ENCODE measurements at regions not wholly inside any gene's neighbourhood (a gene's known extent, or its start where the extent isn't known, plus 50 kb on each side); places are given as distances from the start of the nearest gene placed in this dataset.
"Not testable (repeated sequence)": the region's sequence is repeated elsewhere in the genome, so short reads cannot be mapped to it uniquely, and the experiment has no call there.

DNA sequence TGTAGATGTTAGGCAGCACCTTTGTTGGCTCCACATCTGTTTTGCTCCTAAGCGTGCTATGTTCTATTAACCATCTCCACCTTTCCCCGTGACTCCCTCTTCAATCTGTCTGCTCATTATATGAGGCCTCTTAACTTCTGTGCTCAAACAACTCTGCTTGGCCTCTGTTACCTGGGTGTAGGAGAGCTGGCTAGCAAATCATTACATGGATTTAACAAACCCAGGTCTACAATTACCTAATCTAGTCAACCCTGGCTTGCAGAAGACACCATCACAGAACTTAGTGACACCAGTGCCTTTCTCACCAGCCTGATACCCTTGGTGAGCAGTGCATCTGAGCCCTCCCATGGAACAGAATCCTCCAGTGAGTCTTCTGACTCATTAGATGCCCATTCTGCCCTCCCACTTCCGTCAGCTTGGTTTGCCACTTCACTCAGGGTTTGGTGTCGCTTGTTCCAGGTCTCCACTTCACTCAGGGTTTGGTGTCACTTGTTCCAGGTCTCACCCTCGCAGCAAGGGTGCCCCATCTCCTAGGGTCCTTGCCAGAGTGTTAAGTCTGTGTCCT, 92.0 kb upstream of the KIF26B start:
- DNase-seq (ENCODE audit: low spot score): no peak

DNA sequence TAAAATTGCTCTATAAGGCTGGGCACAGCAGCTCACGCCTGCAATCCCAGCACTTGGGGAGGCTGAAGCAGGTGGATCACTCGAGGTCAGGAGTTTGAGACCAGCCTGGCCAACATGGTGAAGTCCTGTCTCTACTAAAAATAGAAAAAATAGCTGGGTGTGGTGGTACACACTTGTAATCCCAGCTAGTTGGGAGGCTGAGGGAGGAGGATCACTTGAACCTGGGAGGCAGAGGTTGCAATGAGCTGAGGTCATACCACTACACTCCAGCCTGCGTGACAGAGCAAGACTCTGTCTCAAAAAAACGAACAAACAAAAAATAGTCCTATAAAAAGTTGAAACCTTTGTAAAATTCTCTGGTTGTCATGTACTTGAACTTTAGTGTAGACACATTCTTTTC, 93.0 kb upstream of the KIF26B start:
- not testable (repeated sequence) for DNase-seq (ENCODE audit: low spot score)

DNA sequence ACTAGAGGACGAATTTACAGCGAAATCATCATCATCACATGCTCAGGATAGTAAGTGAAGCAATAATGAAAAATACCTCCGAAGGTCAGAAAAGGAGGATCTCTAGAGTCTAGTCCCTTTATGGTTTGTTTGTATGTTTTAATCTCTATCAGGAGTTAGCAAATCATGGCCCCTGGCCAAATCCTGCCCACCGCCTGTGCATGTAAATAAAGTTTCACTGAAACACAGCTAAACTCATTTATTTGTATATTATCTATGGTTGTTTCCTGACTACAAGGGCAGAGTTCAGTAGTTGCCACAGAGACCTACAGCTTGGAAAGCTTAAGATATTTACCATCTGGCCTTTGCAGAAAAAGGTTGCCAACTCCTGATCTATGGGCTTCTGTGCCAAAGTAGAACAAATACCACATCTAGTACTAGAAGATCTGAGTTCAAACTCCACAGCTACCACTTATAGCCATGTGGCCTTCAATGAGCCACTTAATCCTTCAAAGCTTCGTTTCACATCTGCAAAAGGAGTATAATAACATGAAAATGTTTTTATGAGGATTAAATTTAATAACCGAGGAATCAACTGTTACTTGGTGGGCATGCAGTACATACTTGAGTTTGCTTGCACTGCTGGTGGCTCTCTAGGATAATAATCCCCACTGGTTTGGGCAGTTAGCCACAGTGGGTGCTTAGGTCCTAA, 94.0 kb upstream of the KIF26B start:
- DNase-seq (ENCODE audit: low spot score): no peak

DNA sequence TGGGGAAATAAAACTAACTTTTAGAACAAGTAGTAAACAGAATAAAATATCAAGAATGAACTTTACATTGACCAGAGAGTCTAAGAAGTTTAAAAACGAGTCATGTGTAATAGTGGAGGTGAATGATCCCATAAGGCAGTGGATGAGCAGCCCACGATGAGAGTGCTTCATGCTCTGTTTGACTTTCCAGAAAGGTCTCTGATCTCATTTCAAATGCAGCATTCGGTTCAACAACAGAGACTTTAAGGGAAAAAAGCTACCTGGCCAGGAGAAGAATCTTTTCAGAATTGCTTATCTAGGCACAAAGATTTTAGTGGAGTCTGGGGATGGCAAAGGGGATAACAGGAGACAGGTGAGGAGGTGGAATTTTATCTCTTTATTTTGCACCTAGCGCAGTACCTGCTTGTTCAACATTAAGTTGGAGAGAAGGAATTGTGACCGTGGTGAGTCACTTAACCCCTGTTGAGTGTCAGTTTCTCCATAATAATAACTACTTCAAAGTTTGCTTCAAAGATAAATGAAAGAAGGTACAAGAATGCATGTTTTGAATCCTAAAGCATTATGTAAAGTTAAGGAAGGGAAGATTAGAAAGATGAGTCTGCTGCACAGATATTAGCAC, 94.9 kb upstream of the KIF26B start:
- no peak for DNase-seq (ENCODE audit: low spot score)

DNA sequence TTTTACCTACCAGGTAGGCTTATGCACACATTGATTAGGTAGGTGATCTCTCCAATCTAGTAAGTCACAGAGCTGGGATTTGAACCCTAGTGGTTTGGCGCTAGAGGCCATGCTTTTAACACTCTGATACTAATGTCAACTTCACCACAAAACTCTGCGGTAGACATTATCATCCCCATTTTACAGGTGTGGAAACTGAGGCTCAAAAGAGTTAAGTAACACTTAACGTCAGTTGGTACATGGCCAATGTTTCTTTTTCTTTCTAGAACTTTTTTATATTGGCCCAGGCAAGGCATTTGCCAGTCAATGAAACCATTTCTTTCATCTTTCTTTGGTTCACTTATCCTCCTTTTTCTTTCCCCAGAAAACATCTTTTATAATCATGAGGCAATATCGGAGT, 95.9 kb upstream of the KIF26B start:
- no peak for DNase-seq (ENCODE audit: low spot score)

DNA sequence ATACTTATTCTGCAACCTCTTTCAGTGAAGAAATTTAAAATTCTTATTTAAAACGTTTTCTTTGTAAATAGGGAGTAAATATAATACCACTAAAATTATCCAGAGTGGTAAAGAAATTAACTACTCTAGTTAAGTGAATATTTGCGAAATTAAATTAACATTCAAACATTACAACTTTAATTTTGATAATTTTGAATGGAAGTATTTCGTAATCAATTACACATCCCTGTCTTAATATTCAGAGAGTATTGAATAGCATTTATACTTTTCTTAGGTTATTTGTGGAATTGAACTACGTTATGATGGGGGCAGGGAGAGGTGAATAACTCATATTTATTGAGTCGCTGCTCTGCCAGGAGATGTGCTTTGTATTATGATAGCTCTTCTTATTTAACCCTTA, 96.3 kb upstream of the KIF26B start:
- no peak for DNase-seq (ENCODE audit: low spot score)

DNA sequence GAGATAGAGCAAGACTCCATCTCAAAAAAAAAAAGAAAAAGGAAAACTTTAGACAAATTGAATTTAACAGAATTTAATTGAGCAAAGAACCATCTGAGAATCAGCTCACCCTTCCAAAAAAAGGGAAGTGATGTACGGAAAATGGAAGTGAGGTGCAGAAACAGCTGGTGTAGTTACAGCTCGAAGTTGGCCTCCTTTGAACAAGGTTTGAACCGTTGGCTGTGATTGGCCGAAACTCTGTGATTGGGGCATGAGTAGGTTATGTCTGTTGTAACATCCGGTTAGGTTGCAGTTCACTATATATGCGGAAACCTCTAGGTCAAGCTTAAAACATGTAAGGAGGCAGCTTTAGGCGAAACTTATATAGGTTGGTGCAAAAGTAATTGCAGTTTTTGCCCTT, 97.9 kb upstream of the KIF26B start:
- no peak for DNase-seq (ENCODE audit: low spot score)

DNA sequence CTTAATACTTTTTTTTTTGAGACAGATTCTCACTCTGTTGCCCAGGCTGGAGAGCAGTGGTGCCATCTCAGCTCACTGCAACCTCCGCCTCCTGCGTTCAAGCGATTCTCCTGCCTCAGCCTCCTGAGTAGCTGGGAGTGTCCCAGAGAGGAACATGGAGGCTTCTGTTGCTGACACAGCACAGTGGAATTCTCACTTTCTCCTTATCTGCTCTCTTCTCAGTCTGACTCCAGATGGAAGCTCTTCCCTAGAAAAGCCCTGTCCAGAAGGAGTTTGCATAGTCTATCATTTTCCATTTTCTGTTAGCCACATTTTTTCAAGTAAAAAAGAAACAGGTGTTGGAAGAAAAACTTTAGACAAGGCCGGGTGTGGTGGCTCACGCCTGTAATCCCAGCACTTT, 98.5 kb upstream of the KIF26B start:
- DNase-seq (ENCODE audit: low spot score): not testable (repeated sequence)

DNA sequence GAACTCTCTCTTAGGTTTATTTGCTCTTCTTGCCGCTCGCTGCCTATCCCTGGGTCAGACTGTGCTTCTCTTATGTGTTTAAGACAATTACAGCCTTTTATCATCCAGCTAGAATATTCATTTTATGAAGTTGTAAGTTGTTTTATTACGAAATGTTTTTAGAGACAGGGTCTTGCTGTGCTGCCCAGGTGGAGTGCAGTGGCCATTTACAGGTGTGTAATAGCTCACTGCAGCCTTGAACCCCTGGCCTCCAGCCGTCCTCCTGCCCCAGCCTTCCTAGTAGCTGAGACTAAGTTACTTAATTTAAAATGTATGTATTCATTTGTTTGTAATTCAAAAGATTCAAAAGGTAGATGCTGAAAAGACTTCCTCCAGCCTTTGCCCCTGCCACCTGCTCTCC, 99.0 kb upstream of the KIF26B start:
- no peak for DNase-seq (ENCODE audit: low spot score)

DNA sequence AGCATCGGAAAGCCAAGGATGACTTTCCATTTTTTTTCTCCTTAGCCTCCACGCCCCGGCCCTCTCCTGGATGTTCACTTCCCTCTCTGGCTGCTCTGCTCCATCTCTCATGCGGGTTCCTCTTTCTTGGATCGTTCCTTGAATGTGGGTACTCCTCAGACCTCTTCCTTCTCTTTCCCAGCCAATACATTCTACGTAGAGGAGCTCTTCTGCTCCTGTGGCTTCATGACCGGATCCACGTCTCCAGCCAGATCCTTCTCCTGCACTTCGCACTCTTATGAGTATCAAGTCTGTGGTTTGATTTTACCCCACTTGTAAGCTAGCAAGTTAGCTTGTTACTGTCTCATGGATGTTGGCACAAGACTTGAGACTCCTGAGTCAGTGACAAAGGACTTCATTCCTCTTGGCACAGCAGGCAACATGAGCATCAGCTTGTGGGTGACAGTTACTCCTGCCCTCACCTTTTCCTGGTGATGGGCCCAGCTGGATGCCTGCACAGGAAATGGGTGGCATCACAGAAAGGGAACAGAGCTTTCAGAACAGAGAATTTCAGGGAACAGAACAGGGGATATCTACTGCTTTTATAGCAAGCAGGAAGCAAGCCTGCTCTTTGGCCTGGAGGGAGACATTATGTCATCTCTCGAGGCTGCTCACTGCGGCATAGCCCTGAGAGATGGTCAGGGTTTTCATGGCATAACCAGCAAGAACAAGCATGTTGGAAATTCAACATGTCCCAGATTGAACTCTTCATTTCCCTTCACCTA, 100.1 kb upstream of the KIF26B start:
- DNase-seq (ENCODE audit: low spot score): no peak

DNA sequence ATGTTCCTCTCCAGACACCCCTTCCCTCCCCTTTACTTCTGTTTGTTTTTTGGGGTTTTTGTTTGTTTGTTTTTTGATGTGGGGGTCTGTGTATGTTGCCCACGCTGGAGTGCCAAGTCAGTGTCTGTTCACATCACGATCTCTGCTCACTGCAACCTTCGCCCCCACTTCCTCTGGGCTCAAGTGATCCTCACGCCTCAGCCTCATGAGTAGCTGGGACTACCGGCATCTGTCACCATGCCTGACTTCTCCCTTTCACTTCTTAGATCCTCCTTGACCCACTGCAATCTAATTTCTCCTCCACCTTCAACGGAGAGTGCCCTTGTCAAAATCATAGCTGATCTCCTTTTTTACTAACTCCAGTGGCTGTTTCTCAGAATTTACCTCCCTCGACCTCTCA, 100.7 kb upstream of the KIF26B start:
- no peak for DNase-seq (ENCODE audit: low spot score)

DNA sequence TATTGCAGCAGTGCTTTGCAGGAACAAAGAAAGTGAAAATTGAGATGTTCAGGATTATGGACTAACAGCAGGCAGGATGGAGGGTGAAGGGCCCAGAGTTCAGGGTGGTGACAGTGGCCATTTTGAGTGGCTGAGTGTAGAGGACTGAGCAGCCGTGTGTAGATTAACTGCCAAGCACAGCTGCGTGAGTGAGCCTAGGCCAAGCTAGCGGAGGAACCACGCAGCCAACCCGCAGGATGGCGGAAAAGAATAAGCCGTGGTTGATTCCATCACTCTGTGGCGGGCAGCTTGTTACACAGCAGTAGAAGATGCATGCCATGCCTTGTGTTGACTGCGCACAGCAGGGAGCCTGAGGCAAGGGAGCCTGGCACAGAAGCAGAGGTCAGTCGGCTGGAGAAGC, 102.5 kb upstream of the KIF26B start:
- DNase-seq (ENCODE audit: low spot score): no peak

DNA sequence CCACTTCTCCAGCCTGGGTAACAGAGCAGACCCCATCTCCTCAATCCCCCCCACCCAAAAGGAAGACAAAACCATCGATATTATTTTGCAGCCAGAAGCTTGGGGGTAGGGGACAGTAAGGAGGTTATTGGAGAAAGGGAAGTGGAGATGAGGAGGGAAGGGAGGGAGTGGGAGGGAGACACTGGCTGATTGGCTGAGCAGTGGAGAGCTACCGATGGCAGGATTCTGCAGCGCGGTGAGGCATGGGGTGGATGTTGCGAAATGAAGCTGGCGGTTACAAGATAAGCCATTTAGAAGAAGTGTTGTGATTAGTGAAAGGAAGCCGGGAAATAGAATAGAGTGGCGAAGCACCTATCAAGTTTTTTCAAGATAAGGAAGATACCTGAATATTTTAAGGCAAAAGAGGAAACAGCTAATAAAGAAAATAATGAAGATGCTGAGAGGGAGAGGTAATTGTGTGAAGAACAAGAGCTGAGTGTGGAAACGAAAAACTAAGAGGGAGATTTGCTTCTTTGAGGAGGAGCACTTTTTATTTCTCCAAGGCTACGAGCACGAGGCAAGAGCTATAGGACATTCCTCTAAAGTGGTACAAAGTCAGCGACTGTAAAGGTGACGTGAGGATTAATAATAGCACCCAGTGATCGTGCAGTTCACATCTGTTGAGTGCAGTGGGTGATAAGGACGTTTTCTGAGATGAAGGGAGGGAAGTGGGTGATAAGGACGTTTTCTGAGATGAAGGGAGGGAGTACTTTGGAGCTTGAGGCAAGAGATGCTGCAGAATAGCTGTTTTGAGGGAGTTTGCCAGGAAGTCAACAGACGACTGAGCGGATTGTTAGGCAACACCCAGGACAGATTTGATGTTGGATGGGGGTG, 103.2 kb upstream of the KIF26B start:
- DNase-seq (ENCODE audit: low spot score): no peak

DNA sequence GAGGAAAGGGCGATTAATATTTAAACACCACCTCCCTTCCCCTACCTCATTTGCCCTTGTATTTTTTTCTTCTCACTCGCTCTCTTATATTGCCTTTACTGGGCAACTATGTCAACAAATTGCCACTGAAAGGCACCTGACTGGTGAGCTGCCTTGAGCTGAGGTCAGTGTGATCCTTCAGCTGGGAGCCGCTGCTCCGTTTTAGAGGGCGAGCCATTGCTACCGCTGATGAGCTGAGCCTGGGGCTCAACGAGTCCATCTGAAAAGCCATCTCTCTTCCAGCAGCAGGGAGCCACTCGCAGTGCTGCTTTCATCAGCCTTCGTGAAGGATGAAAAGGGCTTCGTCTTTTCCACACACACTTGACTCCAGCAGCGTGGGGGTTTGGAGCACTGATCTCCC, 108.0 kb upstream of the KIF26B start:
- DNase-seq (ENCODE audit: low spot score): no peak

DNA sequence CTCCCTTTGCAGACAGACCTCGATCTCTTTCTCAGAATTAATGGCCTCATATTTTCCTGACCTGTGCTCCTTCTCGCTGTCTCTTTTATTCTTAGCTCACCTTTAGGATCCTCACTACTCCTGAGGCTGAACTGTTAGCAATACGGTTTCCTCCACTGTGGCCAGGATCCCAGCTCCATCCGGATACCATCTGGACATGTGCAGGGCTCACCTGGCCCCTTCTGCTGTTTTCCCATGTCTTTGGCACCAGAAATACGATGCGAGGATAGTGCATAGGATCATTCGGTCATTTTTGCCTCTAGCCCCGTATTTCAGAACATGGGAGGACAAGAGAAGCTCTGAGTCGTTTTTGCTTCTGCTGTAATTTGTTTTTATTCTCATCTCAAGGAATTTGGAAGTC, 108.5 kb upstream of the KIF26B start:
- DNase-seq (ENCODE audit: low spot score): no peak

DNA sequence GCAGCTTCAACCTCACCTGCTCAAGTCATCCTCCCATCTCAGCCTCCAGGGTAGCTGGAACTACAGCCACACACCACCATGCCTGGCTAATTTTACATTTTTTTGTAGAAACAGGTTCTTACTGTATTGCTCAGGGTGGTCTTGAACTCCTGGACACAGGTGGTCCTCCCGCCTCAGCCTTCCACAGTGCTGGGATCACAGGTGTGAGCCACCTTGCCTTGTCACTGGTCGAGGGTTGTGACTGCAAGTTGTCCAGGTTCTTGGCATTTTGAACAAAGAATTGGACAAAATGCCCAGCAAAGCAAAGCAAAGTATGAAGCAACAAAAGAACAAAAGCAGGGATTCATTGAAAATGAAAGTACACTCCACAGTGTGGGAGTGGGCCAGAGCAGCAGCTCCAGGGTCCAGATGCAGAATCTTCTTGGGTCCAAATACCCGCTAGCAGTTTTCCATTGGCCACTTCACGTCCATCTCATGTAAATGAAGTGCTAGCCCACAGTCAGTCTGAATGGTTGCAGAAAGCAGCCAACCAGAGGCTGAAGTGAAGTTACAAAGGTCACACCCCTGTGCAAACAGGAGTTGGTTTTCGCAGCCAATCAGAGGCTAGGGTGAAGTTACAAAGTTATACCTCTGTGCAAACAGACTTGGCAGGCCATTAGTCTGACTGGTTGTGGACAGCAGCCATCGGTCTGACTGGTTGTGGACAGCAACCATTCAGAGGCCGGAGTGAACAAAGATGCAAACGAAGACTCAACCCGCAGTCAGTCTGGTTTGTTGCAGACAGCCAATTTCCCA, 109.5 kb upstream of the KIF26B start:
- DNase-seq (ENCODE audit: low spot score): no peak

DNA sequence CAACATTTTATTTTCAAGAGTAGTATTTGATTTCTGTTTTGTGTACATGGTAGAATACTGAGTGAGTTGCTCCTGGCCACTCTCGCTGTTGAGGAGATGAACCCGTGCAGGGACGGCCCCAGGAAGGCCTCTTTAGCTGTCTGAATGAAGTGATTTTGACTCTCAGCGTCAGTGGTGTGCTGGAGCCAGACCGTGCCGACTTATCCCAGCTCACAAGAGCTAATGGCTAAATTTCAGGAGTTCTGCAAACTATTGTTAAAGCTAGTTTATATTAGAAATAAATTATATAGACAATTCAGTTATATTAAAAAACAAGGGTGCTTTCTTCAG, 111.2 kb upstream of the KIF26B start:
- no peak for DNase-seq (ENCODE audit: low spot score)

DNA sequence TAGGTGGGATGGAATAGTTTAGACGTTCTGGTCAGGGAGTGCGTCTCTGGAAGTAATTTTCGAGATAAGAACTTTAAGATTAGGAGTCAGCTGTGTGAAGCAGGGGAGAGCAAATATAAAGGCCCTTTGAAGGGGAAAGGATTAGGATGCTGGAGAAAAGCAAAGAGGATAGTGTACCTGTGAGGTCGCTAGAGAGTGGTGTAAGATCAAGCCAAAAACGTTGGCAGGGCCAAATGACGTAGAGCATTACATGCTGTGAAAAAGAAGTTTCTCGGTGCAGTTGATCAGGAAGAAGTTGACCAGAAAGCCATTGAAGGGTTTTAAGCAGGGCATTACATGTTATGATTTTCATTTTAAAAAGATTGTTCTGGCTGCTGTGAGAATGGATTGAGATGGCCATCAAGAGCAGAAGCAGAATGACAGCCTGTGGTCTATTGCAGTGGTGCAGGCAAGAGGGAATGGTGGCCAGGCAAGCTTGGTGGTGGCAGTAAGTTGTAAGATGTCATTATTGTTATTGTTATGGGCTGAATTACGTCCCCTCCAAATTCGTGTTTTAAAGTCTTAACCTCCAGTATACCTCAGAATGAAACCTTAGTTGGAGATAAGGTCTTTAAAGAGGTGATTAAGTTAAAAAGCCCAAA, 113.6 kb upstream of the KIF26B start:
- DNase-seq (ENCODE audit: low spot score): no peak

DNA sequence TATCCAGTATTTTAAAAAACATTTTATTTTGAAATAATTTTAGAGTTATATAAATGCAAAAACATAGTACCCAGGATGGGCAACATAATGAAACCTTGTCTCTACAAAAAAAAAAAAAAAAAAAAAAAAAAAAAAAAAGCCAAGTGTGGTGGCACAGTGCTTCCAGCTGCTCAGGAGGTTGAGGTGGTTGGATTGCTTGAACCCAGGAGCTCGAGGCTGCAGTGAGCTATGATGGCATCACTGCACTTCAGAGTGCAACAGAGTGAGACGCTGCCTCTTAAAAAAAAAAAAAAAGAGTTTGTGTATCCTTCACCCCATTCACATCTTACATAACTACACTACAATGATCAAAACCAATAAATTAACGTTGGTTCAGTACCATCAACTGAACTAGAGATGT, 115.6 kb upstream of the KIF26B start:
- no peak for DNase-seq (ENCODE audit: low spot score)

DNA sequence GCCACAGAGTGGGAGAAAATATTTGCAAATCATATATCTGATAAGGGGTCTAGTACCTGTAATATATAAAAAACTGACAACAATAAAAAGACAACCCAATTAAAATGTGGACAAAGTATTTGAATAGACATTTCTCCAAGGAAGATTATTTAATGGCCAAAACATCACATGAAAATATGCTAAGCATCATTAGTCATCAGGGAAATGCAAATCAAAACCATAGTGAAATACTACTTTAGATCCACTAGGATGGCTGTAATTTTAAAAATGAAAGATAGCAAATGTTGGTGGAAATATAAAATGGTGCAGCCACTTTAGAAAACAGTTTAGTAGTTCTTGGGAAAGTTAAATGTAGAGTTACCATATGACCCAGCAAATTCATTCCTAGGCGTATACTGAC, 118.7 kb upstream of the KIF26B start:
- no peak for DNase-seq (ENCODE audit: low spot score)
